PC-3 (cell line): ENCODE measurements at regions not wholly inside any gene's neighbourhood (a gene's known extent, or its start where the extent isn't known, plus 50 kb on each side); places are given as distances from the start of the nearest gene placed in this dataset.

Source experiments
- ATAC-seq: fragments of 200-7000 bp; cut with Tn5 transposase; 2 replicates; pipeline ENCODE4 v1.9.1; 2020; ENCODE audit warnings: mild to moderate bottlenecking, moderate library complexity
- BruUV-seq: library from RNA; stranded (reverse); fragments of 400-500 nt; replicated peaks from 2 replicates; lab custom pipeline; 2021; lab: Mats Ljungman, UMichigan
- CTCF ChIA-PET: fragments of 300-600 bp; sonication (Branson Sonifier 250); formaldehyde crosslinking; loops from one replicate; lab custom pipeline; 2022; ENCODE audit warnings: antibody characterized with exemption; lab: Charles Lee
- POLR2A ChIA-PET: fragments of 300-600 bp; sonication (Branson Sonifier 250); formaldehyde crosslinking; loops from one replicate; lab custom pipeline; 2022; ENCODE audit warnings: antibody characterized with exemption; ENCODE audit not compliant: unreplicated experiment; lab: Charles Lee
- DNase-seq: peaks from one replicate; pipeline ENCODE4 v3.0.0-alpha.2; 2015
- H2AFZ ChIP-seq: fragments of 300-600 bp; sonication (generic); 2 replicates; pipeline ENCODE4 v1.6.0; 2016; ENCODE audit warnings: antibody characterized with exemption, low read length
- H3F3A ChIP-seq: fragments of 300-600 bp; sonication (generic); one replicate; pipeline ENCODE4 v1.6.0; 2017; ENCODE audit warnings: antibody characterized with exemption, low read length, control low read depth, mild to moderate bottlenecking; ENCODE audit not compliant: unreplicated experiment
- H3K27ac ChIP-seq: fragments of 300-600 bp; sonication (generic); 2 replicates; pipeline ENCODE4 v1.5.1; 2016; ENCODE audit warnings: mild to moderate bottlenecking, low read length
- H3K27me3 ChIP-seq: fragments of 300-600 bp; sonication (generic); 2 replicates; pipeline ENCODE4 v1.6.1; 2016; ENCODE audit warnings: low read length, mixed read lengths
- H3K36me3 ChIP-seq: fragments of 300-600 bp; sonication (generic); 2 replicates; pipeline ENCODE4 v1.6.1; 2016; ENCODE audit warnings: low read depth, mixed run types, low read length, mixed read lengths
- H3K4me1 ChIP-seq: fragments of 300-600 bp; sonication (generic); 2 replicates; pipeline ENCODE4 v1.5.1; 2016; ENCODE audit warnings: low read length; ENCODE audit not compliant: insufficient read depth
- H3K4me2 ChIP-seq: fragments of 300-600 bp; sonication (generic); 2 replicates; pipeline ENCODE4 v1.6.0; 2016; ENCODE audit warnings: low read length
- H3K4me3 ChIP-seq: fragments of 300-600 bp; sonication (generic); 2 replicates; pipeline ENCODE4 v1.5.1; 2016; ENCODE audit warnings: mild to moderate bottlenecking, low read length, mixed read lengths
- H3K79me2 ChIP-seq: fragments of 300-600 bp; sonication (generic); 2 replicates; pipeline ENCODE4 v1.6.1; 2017; ENCODE audit warnings: low read length, mixed read lengths
- H3K9ac ChIP-seq: fragments of 300-600 bp; sonication (generic); 2 replicates; pipeline ENCODE4 v1.6.0; 2016; ENCODE audit warnings: mild to moderate bottlenecking, low read length
- H3K9me2 ChIP-seq: fragments of 300-600 bp; sonication (generic); replicated peaks from 2 replicates; pipeline ENCODE4 v1.6.1; 2016; ENCODE audit warnings: mixed run types, low read length, mixed read lengths
- H3K9me3 ChIP-seq: fragments of 300-600 bp; sonication (generic); 2 replicates; pipeline ENCODE4 v1.6.1; 2016; ENCODE audit warnings: low read length, mixed read lengths
- H4K20me1 ChIP-seq: fragments of 300-600 bp; sonication (generic); 2 replicates; pipeline ENCODE4 v1.6.1; 2016; ENCODE audit warnings: low read length, mixed read lengths
- CTCF ChIP-seq: fragments of 300-600 bp; sonication (generic); conservative IDR thresholded peaks from 2 replicates; pipeline ENCODE4 v1.5.1; 2017; ENCODE audit warnings: antibody characterized with exemption, low read depth, mild to moderate bottlenecking, low read length
- EZH2 ChIP-seq: fragments of 300-600 bp; sonication (generic); IDR thresholded peaks from one replicate; pipeline ENCODE4 v1.6.1; 2017; ENCODE audit warnings: antibody characterized with exemption, mild to moderate bottlenecking, low read length; ENCODE audit not compliant: unreplicated experiment
- EZH2phosphoT487 ChIP-seq: fragments of 300-600 bp; sonication (generic); IDR thresholded peaks from 2 replicates; pipeline ENCODE4 v1.6.1; 2018; ENCODE audit warnings: mild to moderate bottlenecking, antibody characterized with exemption, low read length, borderline replicate concordance
- intact Hi-C: fragments of 100-400 bp; cut with micrococcal nuclease; formaldehyde crosslinking; loops from 2 replicates; pipeline ENCODE4 v1.9.0; 2023

DNA sequence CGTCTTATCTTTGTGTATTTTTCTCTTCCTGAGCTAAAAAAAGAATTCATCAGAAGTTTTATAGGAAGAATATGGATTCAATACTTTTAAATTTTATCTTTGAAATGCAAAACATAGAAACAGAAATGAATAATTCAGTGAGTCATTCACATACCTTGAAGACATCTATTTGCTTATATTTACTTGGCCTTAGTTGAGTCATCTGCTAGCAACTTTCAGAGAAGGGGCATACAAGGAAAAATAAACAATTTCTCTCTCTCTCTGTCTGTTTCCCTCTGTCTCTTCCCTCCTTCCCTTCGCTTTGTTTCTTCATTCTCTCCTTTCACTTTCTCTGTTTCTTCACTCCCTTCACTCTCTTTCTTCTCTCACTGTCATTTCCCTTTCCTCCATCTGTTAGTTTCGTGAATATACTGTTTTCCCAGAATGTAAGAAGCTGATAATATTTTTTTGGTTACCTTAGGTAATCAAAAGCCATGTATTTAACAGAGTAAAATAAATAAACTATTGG is 477.2 kb downstream of the BRINP3 start:
- peaks cover 6% of the 10 kb centered on the region for H3F3A ChIP-seq
- no peaks in the 10 kb centered on the region; the same call in 1 of the 2 replicates for H3K9me3 ChIP-seq
- peaks cover 9% of the 10 kb centered on the region; the same call in 1 of the 2 replicates for H3K4me1 ChIP-seq
- H3K4me2 ChIP-seq: peak overlapping the region; percentile 14
- ChIA-PET POLR2A (no interaction called here), CTCF (interaction anchor here (0.6 kb wide), 1 partner anchor 37 kb away, joined by 3 read pairs; no protein-coding TSS in a partner anchor)
- peak overlapping the region; percentile 39 for H3K27ac ChIP-seq
- no TSS peak for BruUV-seq
- H3K79me2 ChIP-seq: no peaks in the 10 kb centered on the region
- DNase-seq (peak; percentile 77), ATAC-seq (peak; percentile 87)
- H3K9ac ChIP-seq: no peak overlapping the region
- no peaks in the 10 kb centered on the region for H3K36me3 ChIP-seq
- TF ChIP-seq EZH2phosphoT487 (no peak), EZH2 (no peak), CTCF (no peak)
- peak overlapping the region; percentile 17; the same call in 1 of the 2 replicates for H3K4me3 ChIP-seq
- H4K20me1 ChIP-seq: no peaks in the 10 kb centered on the region
- H3K27me3 ChIP-seq: no peaks in the 10 kb centered on the region
- H2AFZ ChIP-seq: 0 out of 2 replicates have a peak overlapping the region, but pooled peaks have one; percentile 13
- H3K9me2 ChIP-seq: 0 out of 2 replicates have a peak, but pooled peaks cover 3% of the 10 kb centered on the region
- intact Hi-C loops: no loop called here

DNA sequence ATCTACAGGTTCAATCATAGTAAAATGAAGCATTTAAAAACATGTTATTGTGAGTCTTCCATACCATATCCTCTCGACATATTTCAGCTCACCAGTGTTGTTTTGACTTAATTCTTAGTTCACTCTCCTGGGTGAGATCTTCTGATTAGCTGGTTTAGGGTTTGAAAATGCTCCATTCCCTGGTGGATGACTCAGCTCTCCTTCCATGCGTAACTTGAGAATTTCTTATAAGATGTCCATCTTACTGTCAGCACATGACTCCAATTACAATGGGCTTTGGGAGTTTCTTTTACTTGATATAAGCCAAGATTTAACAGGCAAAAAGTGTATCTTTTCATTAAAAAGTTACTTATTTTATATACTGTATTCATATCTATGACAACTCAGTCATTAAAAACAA is 476.5 kb downstream of the BRINP3 start:
- BruUV-seq: no TSS peak
- peaks cover 9% of the 10 kb centered on the region; the same call in 1 of the 2 replicates for H3K4me1 ChIP-seq
- intact Hi-C loops: no loop called here
- no peak overlapping the region for H3K27ac ChIP-seq
- peaks cover 6% of the 10 kb centered on the region for H3F3A ChIP-seq
- no peak overlapping the region for H3K4me2 ChIP-seq
- no peak overlapping the region for H3K9ac ChIP-seq
- no peaks in the 10 kb centered on the region for H3K27me3 ChIP-seq
- H3K36me3 ChIP-seq: no peaks in the 10 kb centered on the region
- POLR2A ChIA-PET: no interaction called here
- ATAC-seq: peak; percentile 35; the same call in 1 of the 2 replicates
- H3K4me3 ChIP-seq: no peak overlapping the region
- no peaks in the 10 kb centered on the region for H3K79me2 ChIP-seq
- TF ChIP-seq CTCF: no peak
- TF ChIP-seq EZH2phosphoT487: no peak
- TF ChIP-seq EZH2: no peak
- DNase-seq: peak; percentile 33
- H3K9me2 ChIP-seq: 0 out of 2 replicates have a peak, but pooled peaks cover 3% of the 10 kb centered on the region
- CTCF ChIA-PET: no interaction called here
- H3K9me3 ChIP-seq: no peaks in the 10 kb centered on the region; the same call in 1 of the 2 replicates
- no peaks in the 10 kb centered on the region for H4K20me1 ChIP-seq
- no peak overlapping the region for H2AFZ ChIP-seq

- 0 out of 2 replicates have a peak, but pooled peaks cover 3% of the 10 kb centered on the region for H3K9me2 ChIP-seq
- intact Hi-C loops: no loop called here
- CTCF ChIA-PET: no interaction called here
Observed at GRCh38 chr1:190003376-190003775, 474.3 kb downstream of the BRINP3 start.

More at GRCh38 chr1:190003376-190003775, 474.3 kb downstream of the BRINP3 start:
- POLR2A ChIA-PET: no interaction called here
- Histone ChIP-seq H3K4me2 (no peak overlapping the region), H3K36me3 (no peaks in the 10 kb centered on the region), H3K4me1 (peaks cover 9% of the 10 kb centered on the region; the same call in 1 of the 2 replicates), H3F3A (peaks cover 6% of the 10 kb centered on the region), H3K27me3 (no peaks in the 10 kb centered on the region), H4K20me1 (no peaks in the 10 kb centered on the region), H2AFZ (no peak overlapping the region), H3K4me3 (no peak overlapping the region), H3K79me2 (no peaks in the 10 kb centered on the region), H3K27ac (no peak overlapping the region), H3K9ac (no peak overlapping the region), H3K9me3 (no peaks in the 10 kb centered on the region; the same call in 1 of the 2 replicates)
- BruUV-seq: no TSS peak
- ATAC-seq (no peak), DNase-seq (no peak)
- TF ChIP-seq EZH2 (no peak), CTCF (no peak), EZH2phosphoT487 (no peak)
